ENCODE measurements at regions not wholly inside any gene's neighbourhood (a gene's known extent, or its start where the extent isn't known, plus 50 kb on each side); places are given as distances from the start of the nearest gene placed in this dataset.
A peak's percentile ranks its signal among the peaks of the same experiment; 100 is the strongest.

- dilution Hi-C loops (cut with HindIII; ENCODE audit: low sequenced_read_pairs, unreplicated experiment) = no loop called here
- no TSS peak for BruUV-seq (replicated peaks)
Measured at GRCh38 chr2:105643405-105644173, 101.1 kb upstream of the NCK2 start.

More at GRCh38 chr2:105643405-105644173, 101.1 kb upstream of the NCK2 start:
- H4K20me1 ChIP-seq (ENCODE audit: insufficient read depth, low read length) = no peaks in the 10 kb centered on the region
- peak overlapping the region; percentile 21; the same call in 1 of the 3 replicates for H2BK15ac ChIP-seq (ENCODE audit: low read depth, low read length)
- H2BK5ac ChIP-seq (ENCODE audit: low read depth, low read length, poor library complexity, severe bottlenecking) = no peak overlapping the region
- POLR2A ChIA-PET (ENCODE audit: unreplicated experiment) = no interaction called here
- H4K8ac ChIP-seq (ENCODE audit: low read depth in 2 of 2, low read length in 2 of 2) = no peak overlapping the region
- no peak overlapping the region for H3K4me3 ChIP-seq (ENCODE audit: insufficient read depth, low read depth, low read length)
- H3K14ac ChIP-seq (replicated peaks; ENCODE audit: low read depth, low read length) = no peak overlapping the region
- H2BK120ac ChIP-seq (ENCODE audit: low read depth, low read length) = no peak overlapping the region
- 20% methylated on average over 3 of the region's 15 CpGs; no CpG with 5 or more reads in 1 of the 2 experiments for WGBS, 2 experiments (ENCODE audit: extremely low coverage in 2 of 2, insufficient read length in 1 of 2)
- CTCF ChIA-PET = interaction anchor here (0.6 kb wide), 1 partner anchor 11 kb away, joined by 4 read pairs; no protein-coding TSS in a partner anchor
- ATAC-seq (ENCODE audit: low read depth) (peak; percentile 37; the same call in 1 of the 2 replicates), DNase-seq (no peak)
- peaks cover 20% of the 10 kb centered on the region for H3K27me3 ChIP-seq (ENCODE audit: control insufficient read depth, insufficient read depth, low read length)
- no peak overlapping the region for H2AFZ ChIP-seq (replicated peaks; ENCODE audit: low read length, poor library complexity)
- peak overlapping the region; percentile 0; the same call in 1 of the 2 replicates for H3K4me2 ChIP-seq (ENCODE audit: low read depth, low read length)
- H2AK5ac ChIP-seq (ENCODE audit: low read depth, low read length) = no peak overlapping the region
- H3K9ac ChIP-seq (ENCODE audit: low read depth, low read length) = no peak overlapping the region
- no peak overlapping the region for H3K27ac ChIP-seq (ENCODE audit: insufficient read depth, low read length)
- no peaks in the 10 kb centered on the region for H3K9me3 ChIP-seq (ENCODE audit: control insufficient read depth, insufficient read depth, low read length)
- no peak overlapping the region; the same call in 1 of the 2 replicates for H2BK20ac ChIP-seq (ENCODE audit: low read depth, low read length)
- H2AK9ac ChIP-seq (replicated peaks; ENCODE audit: low read depth, low read length, poor library complexity) = no peak overlapping the region
- no peaks in the 10 kb centered on the region for H3K9me1 ChIP-seq (ENCODE audit: insufficient read depth, low read length)
- in situ Hi-C loops (cut with MboI; ENCODE audit: low sequenced_read_pairs) = no loop called here
- H4K5ac ChIP-seq (ENCODE audit: low read depth, low read length) = no peak overlapping the region
- no peaks in the 10 kb centered on the region for H3K79me1 ChIP-seq (ENCODE audit: low read depth in 1 of 2, low read length in 2 of 2)
- H3K4me1 ChIP-seq (ENCODE audit: control insufficient read depth, insufficient read depth, low read length) = no peaks in the 10 kb centered on the region
- TF ChIP-seq POLR2A (IDR thresholded peaks at IDR 0.05; ENCODE audit: low read depth, low read length) (no peak), BHLHE40 (IDR thresholded peaks at IDR 0.05; ENCODE audit: low read depth, low read length) (no peak), MAFK (IDR thresholded peaks at IDR 0.05; ENCODE audit: low read depth, low read length) (no peak), MAZ (IDR thresholded peaks at IDR 0.05; ENCODE audit: borderline replicate concordance, low read depth, low read length) (no peak), SMC3 (IDR thresholded peaks at IDR 0.05; ENCODE audit: low read depth, low read length) (no peak), RCOR1 (IDR thresholded peaks at IDR 0.05; ENCODE audit: insufficient replicate concordance, low read length) (no peak), NFE2L2 (IDR thresholded peaks at IDR 0.05; ENCODE audit: low read depth, low read length) (no peak), CEBPB (IDR thresholded peaks at IDR 0.05; ENCODE audit: low read depth, low read length) (no peak), CHD1 (IDR thresholded peaks at IDR 0.05; ENCODE audit: low read depth, low read length) (no peak), ELK1 (IDR thresholded peaks at IDR 0.05; ENCODE audit: borderline replicate concordance, low read depth, low read length) (no peak), RFX5 (IDR thresholded peaks at IDR 0.05; ENCODE audit: low read depth, low read length) (no peak), CTCF (conservative IDR thresholded peaks at IDR 0.05; ENCODE audit: low read depth, low read length) (no peak), FOS (IDR thresholded peaks at IDR 0.05; ENCODE audit: low read depth, low read length) (no peak), MXI1 (IDR thresholded peaks at IDR 0.05; ENCODE audit: borderline replicate concordance, low read depth, low read length) (no peak), USF2 (IDR thresholded peaks at IDR 0.05; ENCODE audit: low read depth, low read length) (no peak)
- no peak overlapping the region for H3K4ac ChIP-seq (ENCODE audit: low read depth, low read length)
- no peaks in the 10 kb centered on the region for H3K36me3 ChIP-seq (ENCODE audit: control insufficient read depth, insufficient read depth, low read length)
- intact Hi-C loops (cut with micrococcal nuclease) = no loop called here
- no peak overlapping the region for H3K18ac ChIP-seq (ENCODE audit: low read depth, low read length)
- H4K91ac ChIP-seq (ENCODE audit: insufficient read depth, low read depth, low read length) = peak overlapping the region; percentile 27; the same call in 1 of the 2 replicates
- H3K56ac ChIP-seq (ENCODE audit: extremely low read depth, insufficient read depth, low read length) = 0 out of 2 replicates have a peak overlapping the region, but pooled peaks have one; percentile 6
- peak overlapping the region; percentile 41; the same call in 1 of the 2 replicates for H3K23ac ChIP-seq (ENCODE audit: low read depth, low read length)
